Keratinocyte (primary cell): ENCODE measurements at regions not wholly inside any gene's neighbourhood (a gene's known extent, or its start where the extent isn't known, plus 50 kb on each side); places are given as distances from the start of the nearest gene placed in this dataset.

ENCODE experiments used
- DNase-seq: peaks from one replicate; pipeline ENCODE4 v3.0.0-alpha.2; 2011; ENCODE audit warnings: low read depth, missing footprints, low spot score
- FAIRE-seq: peaks from 2 replicates; lab custom pipeline; 2011; peaks lifted over from hg19 to GRCh38; lab: Jason Lieb, UNC
- H2AFZ ChIP-seq: 2 replicates; pipeline ENCODE4 v1.6.0; 2012; ENCODE audit warnings: low read length, control low read depth, inconsistent platforms; ENCODE audit not compliant: control insufficient read depth
- H3K27ac ChIP-seq: 2 replicates; pipeline ENCODE4 v1.5.1; 2011; ENCODE audit warnings: low read length; ENCODE audit not compliant: control insufficient read depth, insufficient read depth
- H3K27me3 ChIP-seq: 3 replicates; pipeline ENCODE4 v1.6.0; 2011; ENCODE audit warnings: low read length; ENCODE audit not compliant: control insufficient read depth, insufficient read depth; ENCODE audit errors: extremely low read depth
- H3K36me3 ChIP-seq, 2 experiments: 2 replicates in 1 of 2; 3 replicates in 1 of 2; pipeline ENCODE4 v1.5.1; 2011; ENCODE audit warnings: low read length in 2 of 2, mild to moderate bottlenecking in 1 of 2; ENCODE audit not compliant: control insufficient read depth in 2 of 2, insufficient read depth in 2 of 2; ENCODE audit errors: extremely low read depth in 1 of 2
- H3K4me1 ChIP-seq: 3 replicates; pipeline ENCODE4 v1.5.1; 2011; ENCODE audit warnings: low read length; ENCODE audit not compliant: control insufficient read depth, insufficient read depth; ENCODE audit errors: extremely low read depth
- H3K4me2 ChIP-seq: 3 replicates; pipeline ENCODE4 v1.6.0; 2011; ENCODE audit warnings: low read depth, low read length; ENCODE audit not compliant: control insufficient read depth, insufficient read depth; ENCODE audit errors: extremely low read depth
- H3K4me3 ChIP-seq, 3 experiments: fragments of 200-600 bp in 1 of 3; sonication (generic) in 1 of 3; 2 replicates in 2 of 3; 3 replicates in 1 of 3; pipeline ENCODE4 v1.5.1; 2011 to 2016; ENCODE audit warnings: low read length in 3 of 3, mild to moderate bottlenecking in 3 of 3, control low read depth in 2 of 3, inconsistent platforms in 1 of 3, low read depth in 1 of 3, mixed read lengths in 1 of 3, mixed run types in 1 of 3, moderate library complexity in 1 of 3; ENCODE audit not compliant: control insufficient read depth in 2 of 3, insufficient read depth in 2 of 3; ENCODE audit errors: extremely low read depth in 1 of 3
- H3K79me2 ChIP-seq: 2 replicates; pipeline ENCODE4 v1.6.0; 2012; ENCODE audit warnings: low read length; ENCODE audit not compliant: control insufficient read depth, insufficient read depth
- H3K9ac ChIP-seq: 3 replicates; pipeline ENCODE4 v1.6.0; 2011; ENCODE audit warnings: low read length; ENCODE audit not compliant: control insufficient read depth, insufficient read depth; ENCODE audit errors: extremely low read depth
- H3K9me1 ChIP-seq: 3 replicates; pipeline ENCODE4 v1.6.0; 2011; ENCODE audit warnings: low read length; ENCODE audit not compliant: control insufficient read depth, insufficient read depth; ENCODE audit errors: extremely low read depth
- H3K9me3 ChIP-seq: 2 replicates; pipeline ENCODE4 v1.5.1; 2012; ENCODE audit warnings: low read depth, low read length; ENCODE audit not compliant: control insufficient read depth
- H4K20me1 ChIP-seq: 3 replicates; pipeline ENCODE4 v1.6.0; 2011; ENCODE audit warnings: low read length; ENCODE audit not compliant: control insufficient read depth, insufficient read depth; ENCODE audit errors: extremely low read depth
- EZH2 ChIP-seq: IDR thresholded peaks from one replicate; pipeline ENCODE4 v1.6.1; 2012; ENCODE audit warnings: inconsistent platforms, mild to moderate bottlenecking, low read length, moderate library complexity
- dilution Hi-C: fragments of 300-500 bp; cut with MboI; formaldehyde crosslinking; loops from one replicate; pipeline ENCODE4 v1.7.0; 2020; ENCODE audit warnings: low sequenced_read_pairs; ENCODE audit not compliant: extremely low pct_ligation_motif_present
- TF ChIP-seq, protein P1 (sequence below), 3 experiments: IDR thresholded peaks in 1 of 3; conservative IDR thresholded peaks in 1 of 3; optimal IDR thresholded peaks in 1 of 3; 2 replicates in 2 of 3; 3 replicates in 1 of 3; pipeline versions ENCODE3 to v1.5.1; 2011; ENCODE audit warnings: low read length in 3 of 3, mild to moderate bottlenecking in 3 of 3, moderate library complexity in 2 of 3, control low read depth in 1 of 3, inconsistent platforms in 1 of 3; ENCODE audit not compliant: insufficient read depth in 2 of 3; ENCODE audit errors: extremely low read depth in 1 of 3

DNA sequence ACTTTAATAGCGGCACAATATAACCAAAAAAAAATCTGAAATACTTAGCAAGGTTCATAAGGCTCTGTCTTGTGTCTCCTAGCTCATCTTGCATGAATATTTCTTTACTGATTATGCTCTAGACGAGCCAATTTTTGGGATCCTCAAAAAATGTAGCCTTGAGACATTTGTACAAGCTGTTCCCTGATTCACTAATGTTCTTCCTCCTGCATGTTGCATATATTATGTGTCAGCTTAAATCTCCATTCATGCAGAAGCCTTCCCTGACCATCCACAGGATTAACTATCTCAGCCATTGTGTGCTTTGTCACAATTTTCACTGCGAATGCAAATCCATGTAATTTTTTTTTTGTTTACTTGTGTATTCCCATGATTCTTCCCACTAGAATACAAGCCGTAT is 594.0 kb upstream of the VRK2 start:
- Histone ChIP-seq H2AFZ (peak overlapping the region; percentile 19), H3K4me2 (no peak overlapping the region), H3K27ac (no peak overlapping the region), H3K36me3 (no peaks in the 10 kb centered on the region), H3K4me1 (no peaks in the 10 kb centered on the region), H3K4me3 (no peak overlapping the region), H3K9me1 (no peaks in the 10 kb centered on the region), H3K27me3 (no peaks in the 10 kb centered on the region), H3K9me3 (no peaks in the 10 kb centered on the region), H3K79me2 (no peaks in the 10 kb centered on the region), H3K9ac (no peak overlapping the region), H4K20me1 (no peaks in the 10 kb centered on the region)
- dilution Hi-C loops: no loop called here
- FAIRE-seq (no peak), DNase-seq (no peak)
- TF ChIP-seq, protein P1, sequence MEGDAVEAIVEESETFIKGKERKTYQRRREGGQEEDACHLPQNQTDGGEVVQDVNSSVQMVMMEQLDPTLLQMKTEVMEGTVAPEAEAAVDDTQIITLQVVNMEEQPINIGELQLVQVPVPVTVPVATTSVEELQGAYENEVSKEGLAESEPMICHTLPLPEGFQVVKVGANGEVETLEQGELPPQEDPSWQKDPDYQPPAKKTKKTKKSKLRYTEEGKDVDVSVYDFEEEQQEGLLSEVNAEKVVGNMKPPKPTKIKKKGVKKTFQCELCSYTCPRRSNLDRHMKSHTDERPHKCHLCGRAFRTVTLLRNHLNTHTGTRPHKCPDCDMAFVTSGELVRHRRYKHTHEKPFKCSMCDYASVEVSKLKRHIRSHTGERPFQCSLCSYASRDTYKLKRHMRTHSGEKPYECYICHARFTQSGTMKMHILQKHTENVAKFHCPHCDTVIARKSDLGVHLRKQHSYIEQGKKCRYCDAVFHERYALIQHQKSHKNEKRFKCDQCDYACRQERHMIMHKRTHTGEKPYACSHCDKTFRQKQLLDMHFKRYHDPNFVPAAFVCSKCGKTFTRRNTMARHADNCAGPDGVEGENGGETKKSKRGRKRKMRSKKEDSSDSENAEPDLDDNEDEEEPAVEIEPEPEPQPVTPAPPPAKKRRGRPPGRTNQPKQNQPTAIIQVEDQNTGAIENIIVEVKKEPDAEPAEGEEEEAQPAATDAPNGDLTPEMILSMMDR (optimal IDR thresholded peaks at IDR 0.05 in 1 of 3, IDR thresholded peaks at IDR 0.05 in 1 of 3, conservative IDR thresholded peaks at IDR 0.05 in 1 of 3; ENCODE audit: extremely low read depth in 1 of 3, insufficient read depth in 2 of 3, low read length in 3 of 3): no peak
- TF ChIP-seq EZH2: no peak

DNA sequence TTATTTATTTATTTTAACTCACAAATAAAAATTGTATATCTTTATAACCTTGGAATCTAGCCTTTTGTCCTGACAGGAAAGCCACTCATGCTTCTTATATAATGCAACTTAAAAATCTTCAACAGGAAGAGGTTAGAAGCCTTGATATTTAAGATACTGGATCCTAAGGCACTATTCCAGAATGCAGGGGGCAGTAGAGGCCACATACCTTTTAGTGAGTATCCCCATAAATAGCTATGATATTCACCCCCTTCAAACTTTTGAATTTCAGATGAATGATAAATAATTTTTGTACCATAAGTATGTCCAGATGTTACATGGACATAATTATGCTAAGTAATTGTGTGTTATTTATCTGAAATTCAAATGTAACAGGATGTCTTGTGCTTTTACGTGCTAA is 592.7 kb upstream of the VRK2 start:
- H3K36me3 ChIP-seq: no peaks in the 10 kb centered on the region
- no peak for TF ChIP-seq EZH2
- TF ChIP-seq, protein P1 (optimal IDR thresholded peaks at IDR 0.05 in 1 of 3, IDR thresholded peaks at IDR 0.05 in 1 of 3, conservative IDR thresholded peaks at IDR 0.05 in 1 of 3; ENCODE audit: extremely low read depth in 1 of 3, insufficient read depth in 2 of 3, low read length in 3 of 3): no peak
- H2AFZ ChIP-seq: no peak overlapping the region
- H4K20me1 ChIP-seq: no peaks in the 10 kb centered on the region
- H3K4me2 ChIP-seq: no peak overlapping the region
- H3K27me3 ChIP-seq: no peaks in the 10 kb centered on the region
- no peak overlapping the region for H3K27ac ChIP-seq
- no peak overlapping the region for H3K4me3 ChIP-seq
- H3K4me1 ChIP-seq: no peaks in the 10 kb centered on the region
- DNase-seq: no peak
- no peaks in the 10 kb centered on the region for H3K9me3 ChIP-seq
- no peaks in the 10 kb centered on the region for H3K79me2 ChIP-seq
- no peak overlapping the region for H3K9ac ChIP-seq
- no peaks in the 10 kb centered on the region for H3K9me1 ChIP-seq
- dilution Hi-C loops: no loop called here
- no peak for FAIRE-seq
